Ishikawa (cell line): ENCODE measurements at regions not wholly inside any gene's neighbourhood (a gene's known extent, or its start where the extent isn't known, plus 50 kb on each side); places are given as distances from the start of the nearest gene placed in this dataset.

Source experiments
- EP300 ChIP-seq: IDR thresholded peaks from 2 replicates; pipeline ENCODE4 v1.6.1; 2012; ENCODE audit warnings: borderline replicate concordance
- TCF12 ChIP-seq: IDR thresholded peaks from 2 replicates; pipeline ENCODE4 v1.6.1; 2012; ENCODE audit warnings: low read depth
- YY1 ChIP-seq: IDR thresholded peaks from 2 replicates; pipeline ENCODE4 v1.6.1; 2012; ENCODE audit warnings: low read depth

- TF ChIP-seq YY1 = no peak
- no peak for TF ChIP-seq EP300
- TF ChIP-seq TCF12 = no peak
Measured at GRCh38 chr3:150148227-150148626, 177.5 kb upstream of the PFN2 start.
